Adrenal gland (tissue), 5 donors: ENCODE measurements at regions not wholly inside any gene's neighbourhood (a gene's known extent, or its start where the extent isn't known, plus 50 kb on each side); places are given as distances from the start of the nearest gene placed in this dataset.

Experiments used
- CTCF ChIP-seq, 6 experiments: fragments of 450-650 bp in 4 of 6; fragments of 200-600 bp in 2 of 6; sonication (generic) in 1 of 6; IDR thresholded peaks; 1 replicate in 5 of 6; 2 replicates in 1 of 6; pipeline versions ENCODE4 v1.5.1 to v1.8.0; 2016 to 2021; ENCODE audit warnings: antibody characterized with exemption in 6 of 6, mild to moderate bottlenecking in 2 of 6, moderate library complexity in 1 of 6
- POLR2A ChIP-seq, 2 donors: fragments of 450-650 bp; IDR thresholded peaks; one replicate each; pipeline ENCODE4 v1.6.1; 2017; ENCODE audit warnings: antibody characterized with exemption in 2 of 2, mild to moderate bottlenecking in 2 of 2, moderate library complexity in 1 of 2
- donor health status: DM: no; HTN: no; CAD: no.

GRCh38 chr2:121955426-121955825 lies 200.0 kb downstream of the TSN start:
- no peak for TF ChIP-seq CTCF (IDR thresholded peaks at IDR 0.05)
- TF ChIP-seq POLR2A (IDR thresholded peaks at IDR 0.05) = no peak
